DMS153 treated with DMSO at 0.1 percent for 48 hours (cell line): ENCODE measurements at regions not wholly inside any gene's neighbourhood (a gene's known extent, or its start where the extent isn't known, plus 50 kb on each side); places are given as distances from the start of the nearest gene placed in this dataset.

Experiments used
- DNase-seq: peaks from one replicate; lab custom pipeline; 2025; ENCODE audit not compliant: unreplicated experiment; lab: John Stamatoyannopoulos, UW

- DNase-seq = no peak
Observed at GRCh38 chr11:11081776-11082175, 223.9 kb upstream of the ZBED5 start.

- no peak for DNase-seq
Observed at GRCh38 chr11:11081288-11081687, 223.4 kb upstream of the ZBED5 start.

GRCh38 chr11:11078344-11079086, 220.7 kb upstream of the ZBED5 start:
- DNase-seq = no peak

GRCh38 chr11:11077898-11078297, 220.0 kb upstream of the ZBED5 start:
- DNase-seq = no peak

- peak; percentile 1 for DNase-seq
Observed at GRCh38 chr11:11076879-11077278, 219.0 kb upstream of the ZBED5 start.

- peak; percentile 14 for DNase-seq
Observed at GRCh38 chr11:11076276-11076675, 218.4 kb upstream of the ZBED5 start.

GRCh38 chr11:11075515-11076171, 217.8 kb upstream of the ZBED5 start:
- no peak for DNase-seq

GRCh38 chr11:11074686-11075335, 217.0 kb upstream of the ZBED5 start:
- DNase-seq = no peak

GRCh38 chr11:11073996-11074395, 216.1 kb upstream of the ZBED5 start:
- no peak for DNase-seq

- no peak for DNase-seq
Observed at GRCh38 chr11:11072067-11072466, 214.2 kb upstream of the ZBED5 start.

GRCh38 chr11:11071486-11071885, 213.6 kb upstream of the ZBED5 start:
- DNase-seq = no peak

GRCh38 chr11:11070976-11071375, 213.1 kb upstream of the ZBED5 start:
- no peak for DNase-seq

GRCh38 chr11:11069841-11070835, 212.3 kb upstream of the ZBED5 start:
- DNase-seq = no peak

- no peak for DNase-seq
Observed at GRCh38 chr11:11068113-11068512, 210.3 kb upstream of the ZBED5 start.

- no peak for DNase-seq
Observed at GRCh38 chr11:11065396-11065795, 207.5 kb upstream of the ZBED5 start.

- no peak for DNase-seq
Observed at GRCh38 chr11:11057472-11057854, 199.6 kb upstream of the ZBED5 start.

GRCh38 chr11:11056749-11057471, 199.1 kb upstream of the ZBED5 start:
- no peak for DNase-seq

GRCh38 chr11:11056316-11056715, 198.5 kb upstream of the ZBED5 start:
- no peak for DNase-seq

GRCh38 chr11:11047851-11048610, 190.2 kb upstream of the ZBED5 start:
- no peak for DNase-seq

GRCh38 chr11:11046781-11047180, 188.9 kb upstream of the ZBED5 start:
- no peak for DNase-seq
